Lower leg skin (tissue), 3 donors: ENCODE measurements at regions not wholly inside any gene's neighbourhood (a gene's known extent, or its start where the extent isn't known, plus 50 kb on each side); places are given as distances from the start of the nearest gene placed in this dataset.

Experiments used
- POLR2A ChIP-seq, 2 donors: fragments of 450-650 bp; IDR thresholded peaks; one replicate each; pipeline ENCODE4 v1.6.1; 2016 to 2017; ENCODE audit warnings: antibody characterized with exemption in 2 of 2, mild to moderate bottlenecking in 1 of 2, moderate library complexity in 1 of 2
- TF ChIP-seq, protein P1 (sequence below), 3 donors: fragments of 450-650 bp; IDR thresholded peaks; one replicate each; pipeline ENCODE4 v1.5.1; 2016; ENCODE audit warnings: antibody characterized with exemption in 3 of 3, mild to moderate bottlenecking in 3 of 3, moderate library complexity in 2 of 3

DNA sequence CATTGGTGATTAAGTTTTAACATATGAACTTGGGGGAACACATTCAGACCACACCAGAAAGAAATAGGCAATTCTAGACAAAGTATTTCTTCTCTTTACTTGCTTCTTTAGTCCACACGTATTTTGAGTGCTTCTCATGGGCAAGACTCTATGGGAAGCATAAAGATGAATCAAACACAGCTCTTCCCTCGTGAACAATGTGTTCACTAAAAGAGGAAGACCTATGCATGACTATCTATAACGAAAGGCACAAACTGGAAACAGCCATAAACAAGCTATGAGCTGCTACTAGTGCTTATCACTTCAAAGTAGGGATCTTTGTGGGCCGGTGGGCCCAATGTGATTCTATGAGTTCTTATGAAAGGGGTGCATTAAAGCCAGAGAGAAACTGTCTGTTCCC is 53.0 kb upstream of the PRDX6 start:
- no peak for TF ChIP-seq POLR2A (IDR thresholded peaks at IDR 0.05)
- TF ChIP-seq, protein P1, sequence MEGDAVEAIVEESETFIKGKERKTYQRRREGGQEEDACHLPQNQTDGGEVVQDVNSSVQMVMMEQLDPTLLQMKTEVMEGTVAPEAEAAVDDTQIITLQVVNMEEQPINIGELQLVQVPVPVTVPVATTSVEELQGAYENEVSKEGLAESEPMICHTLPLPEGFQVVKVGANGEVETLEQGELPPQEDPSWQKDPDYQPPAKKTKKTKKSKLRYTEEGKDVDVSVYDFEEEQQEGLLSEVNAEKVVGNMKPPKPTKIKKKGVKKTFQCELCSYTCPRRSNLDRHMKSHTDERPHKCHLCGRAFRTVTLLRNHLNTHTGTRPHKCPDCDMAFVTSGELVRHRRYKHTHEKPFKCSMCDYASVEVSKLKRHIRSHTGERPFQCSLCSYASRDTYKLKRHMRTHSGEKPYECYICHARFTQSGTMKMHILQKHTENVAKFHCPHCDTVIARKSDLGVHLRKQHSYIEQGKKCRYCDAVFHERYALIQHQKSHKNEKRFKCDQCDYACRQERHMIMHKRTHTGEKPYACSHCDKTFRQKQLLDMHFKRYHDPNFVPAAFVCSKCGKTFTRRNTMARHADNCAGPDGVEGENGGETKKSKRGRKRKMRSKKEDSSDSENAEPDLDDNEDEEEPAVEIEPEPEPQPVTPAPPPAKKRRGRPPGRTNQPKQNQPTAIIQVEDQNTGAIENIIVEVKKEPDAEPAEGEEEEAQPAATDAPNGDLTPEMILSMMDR (IDR thresholded peaks at IDR 0.05) = no peak
